OCI-LY1 (cell line): ENCODE measurements at regions not wholly inside any gene's neighbourhood (a gene's known extent, or its start where the extent isn't known, plus 50 kb on each side); places are given as distances from the start of the nearest gene placed in this dataset.

Source experiments
- EZH2 ChIP-seq: fragments of 200-600 bp; sonication (generic), shearing (Covaris generic); IDR thresholded peaks from 2 replicates; pipeline ENCODE4 v1.8.0; 2017; ENCODE audit warnings: borderline replicate concordance, mixed run types, mild to moderate bottlenecking, antibody characterized with exemption, low read length, moderate library complexity, mixed read lengths
- TF ChIP-seq, protein P1 (sequence below): fragments of 200-600 bp; sonication (generic), shearing (Covaris generic); IDR thresholded peaks from 2 replicates; pipeline ENCODE4 v1.5.1; 2017; ENCODE audit warnings: mild to moderate bottlenecking, antibody characterized with exemption, low read length, moderate library complexity, mixed read lengths

DNA sequence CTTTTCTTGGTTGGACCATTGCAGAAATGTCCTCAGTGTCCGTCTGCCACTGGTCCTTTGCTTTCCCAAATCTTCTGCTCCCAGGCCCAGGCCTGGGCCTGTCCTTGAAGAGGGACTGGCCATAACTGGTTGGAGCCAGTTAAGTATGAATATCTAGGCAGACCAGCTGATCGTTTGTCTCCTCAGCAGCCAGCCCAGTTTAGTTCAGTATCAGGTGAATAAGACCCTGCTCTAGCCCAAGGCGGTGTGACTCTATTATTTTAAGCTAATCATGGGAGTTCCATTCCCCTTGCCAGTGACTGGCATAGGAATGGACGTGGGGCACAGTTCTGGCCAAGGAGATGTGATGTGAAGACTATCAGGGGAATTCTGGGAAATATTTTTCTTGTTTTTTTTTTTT lies 73.9 kb upstream of the RASGRF1 start:
- TF ChIP-seq, protein P1, sequence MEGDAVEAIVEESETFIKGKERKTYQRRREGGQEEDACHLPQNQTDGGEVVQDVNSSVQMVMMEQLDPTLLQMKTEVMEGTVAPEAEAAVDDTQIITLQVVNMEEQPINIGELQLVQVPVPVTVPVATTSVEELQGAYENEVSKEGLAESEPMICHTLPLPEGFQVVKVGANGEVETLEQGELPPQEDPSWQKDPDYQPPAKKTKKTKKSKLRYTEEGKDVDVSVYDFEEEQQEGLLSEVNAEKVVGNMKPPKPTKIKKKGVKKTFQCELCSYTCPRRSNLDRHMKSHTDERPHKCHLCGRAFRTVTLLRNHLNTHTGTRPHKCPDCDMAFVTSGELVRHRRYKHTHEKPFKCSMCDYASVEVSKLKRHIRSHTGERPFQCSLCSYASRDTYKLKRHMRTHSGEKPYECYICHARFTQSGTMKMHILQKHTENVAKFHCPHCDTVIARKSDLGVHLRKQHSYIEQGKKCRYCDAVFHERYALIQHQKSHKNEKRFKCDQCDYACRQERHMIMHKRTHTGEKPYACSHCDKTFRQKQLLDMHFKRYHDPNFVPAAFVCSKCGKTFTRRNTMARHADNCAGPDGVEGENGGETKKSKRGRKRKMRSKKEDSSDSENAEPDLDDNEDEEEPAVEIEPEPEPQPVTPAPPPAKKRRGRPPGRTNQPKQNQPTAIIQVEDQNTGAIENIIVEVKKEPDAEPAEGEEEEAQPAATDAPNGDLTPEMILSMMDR = no peak
- TF ChIP-seq EZH2 = no peak
